ENCODE measurements at regions not wholly inside any gene's neighbourhood (a gene's known extent, or its start where the extent isn't known, plus 50 kb on each side); places are given as distances from the start of the nearest gene placed in this dataset.

- Histone ChIP-seq H3K79me2 (ENCODE audit: control insufficient read depth, insufficient read depth, low read length) (no peaks in the 10 kb centered on the region), H3K4me3 (no peak overlapping the region), H3K4me2 (ENCODE audit: control insufficient read depth, insufficient read depth) (no peak overlapping the region), H3K27ac (ENCODE audit: control insufficient read depth, insufficient read depth) (no peak overlapping the region), H3K27me3 (replicated peaks in 1 of 2; ENCODE audit: control insufficient read depth in 2 of 2, insufficient read depth in 2 of 2, low read length in 1 of 2) (no peaks in the 10 kb centered on the region; a peak in 1 of 4 replicates), H3K9ac (ENCODE audit: control insufficient read depth, insufficient read depth, low read length) (no peak overlapping the region), H3K36me3 (ENCODE audit: control insufficient read depth in 2 of 2, insufficient read depth in 2 of 2, low read length in 1 of 2) (no peaks in the 10 kb centered on the region), H3K4me1 (ENCODE audit: control insufficient read depth, insufficient read depth, low read length) (no peaks in the 10 kb centered on the region), H3K9me3 (replicated peaks; ENCODE audit: control insufficient read depth, insufficient read depth, low read length) (no peaks in the 10 kb centered on the region; the same call in 2 of the 3 replicates), H2AFZ (ENCODE audit: control insufficient read depth, low read depth, low read length) (peak overlapping the region; percentile 79), H4K20me1 (ENCODE audit: control insufficient read depth, insufficient read depth) (no peaks in the 10 kb centered on the region)
- POLR2A ChIA-PET: no interaction called here
- WGBS (ENCODE audit: insufficient coverage, insufficient replicate concordance, low lambda C conversion rate, missing lambda C conversion rate): 10% methylated on average over 3 of the region's 3 CpGs
- FAIRE-seq: no peak
- in situ Hi-C loops (cut with MboI) (no loop called here), intact Hi-C loops (cut with micrococcal nuclease; ENCODE audit: unreplicated experiment) (no loop called here)
- peak; percentile 91 for ATAC-seq
- BruUV-seq (replicated peaks): no TSS peak
- RAD21 ChIA-PET (ENCODE audit: unreplicated experiment): interaction anchor here (0.6 kb wide), 1 partner anchor 118 kb away, joined by 3 read pairs; no protein-coding TSS in a partner anchor
- no peak for DNase-seq (ENCODE audit: low read depth, low spot score)
- CTCF ChIA-PET: interaction anchor here (1.2 kb wide), 1 partner anchor 131 kb away, joined by 3 read pairs; no protein-coding TSS in a partner anchor
- SMC1A ChIA-PET (ENCODE audit: uncharacterized antibody, unreplicated experiment): interaction anchor here (0.6 to 1.2 kb wide), 3 partner anchors 10 to 1833 kb away, joined by 3 to 4 read pairs (median 4); no protein-coding TSS in a partner anchor
- TF ChIP-seq LARP7 (IDR thresholded peaks at IDR 0.05) (no peak), BACH1 (IDR thresholded peaks at IDR 0.05; ENCODE audit: borderline replicate concordance) (no peak), NBN (IDR thresholded peaks at IDR 0.05) (no peak), USF1 (IDR thresholded peaks at IDR 0.05; ENCODE audit: borderline replicate concordance, extremely low read length, insufficient read depth, low read depth, low read length) (peak; percentile 41), ZNF687 (IDR thresholded peaks at IDR 0.05) (no peak), YY1 (IDR thresholded peaks at IDR 0.05; ENCODE audit: low read depth, low read length) (peak; percentile 69; the same call in 1 of the 2 replicates), RB1 (IDR thresholded peaks at IDR 0.05; ENCODE audit: borderline replicate concordance) (no peak), ESRRA (IDR thresholded peaks at IDR 0.05; ENCODE audit: low read length) (no peak), ATF7 (IDR thresholded peaks at IDR 0.05; ENCODE audit: low read depth) (0 out of 2 replicates have a peak, but pooled peaks have one; percentile 30), FOXK2 (IDR thresholded peaks at IDR 0.05) (no peak), NRF1 (conservative IDR thresholded peaks at IDR 0.05; ENCODE audit: low read depth, low read length) (no peak), BHLHE40 (IDR thresholded peaks at IDR 0.05; ENCODE audit: borderline replicate concordance in 1 of 2, low read depth in 2 of 2, low read length in 1 of 2) (peak in 1 of 2 experiments; percentile 9; a peak in 1 of 4 replicates), RCOR1 (conservative IDR thresholded peaks at IDR 0.05; ENCODE audit: low read depth, low read length) (no peak), ZNF24 (IDR thresholded peaks at IDR 0.05) (no peak), RAD51 (IDR thresholded peaks at IDR 0.05) (peak; percentile 74; the same call in 1 of the 2 replicates), MEF2B (IDR thresholded peaks at IDR 0.05; ENCODE audit: partially characterized antibody, poor library complexity, severe bottlenecking) (no peak), IKZF2 (IDR thresholded peaks at IDR 0.05) (no peak), GATAD2B (conservative IDR thresholded peaks at IDR 0.05; ENCODE audit: low read depth) (no peak), JUNB (IDR thresholded peaks at IDR 0.05) (no peak), HDGF (IDR thresholded peaks at IDR 0.05) (no peak), TCF12 (IDR thresholded peaks at IDR 0.05; ENCODE audit: low read depth, low read length) (no peak), SPI1 (IDR thresholded peaks at IDR 0.05; ENCODE audit: borderline replicate concordance, insufficient read depth, low read depth, low read length) (no peak), SIX5 (IDR thresholded peaks at IDR 0.05; ENCODE audit: low read depth, low read length, severe bottlenecking) (peak; percentile 61)
These were observed 88.2 kb upstream of the USP9X start for GRCh38 chrX:40996886-40997530.
